LNCAP (cell line): ENCODE measurements at regions not wholly inside any gene's neighbourhood (a gene's known extent, or its start where the extent isn't known, plus 50 kb on each side); places are given as distances from the start of the nearest gene placed in this dataset.

Source experiments
- CTCF ChIP-seq: fragments of 450-650 bp; IDR thresholded peaks from 2 replicates; pipeline ENCODE4 v1.5.1; 2017; ENCODE audit warnings: mild to moderate bottlenecking

DNA sequence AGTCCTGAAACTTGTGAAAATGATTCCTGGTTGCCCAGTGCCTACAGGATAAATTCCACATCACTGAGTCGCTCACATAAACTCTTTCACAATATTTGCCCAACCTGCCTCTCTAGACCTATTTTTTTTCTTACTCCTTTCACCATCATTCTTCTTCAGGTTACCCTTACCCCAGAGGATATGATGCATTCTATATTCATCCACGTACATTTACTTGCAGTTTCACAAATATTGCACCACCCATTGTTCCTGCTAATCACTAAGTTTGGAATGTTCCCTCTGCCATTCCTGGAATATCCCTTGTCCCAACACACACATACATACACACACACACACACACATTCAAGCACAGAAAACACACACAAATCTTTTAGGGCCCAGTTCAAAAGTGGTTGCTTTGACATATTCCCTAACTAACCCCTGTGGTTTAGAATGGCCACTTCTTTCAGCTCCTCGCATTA, 379.5 kb downstream of the ETS1 start:
- no peak for TF ChIP-seq CTCF

DNA sequence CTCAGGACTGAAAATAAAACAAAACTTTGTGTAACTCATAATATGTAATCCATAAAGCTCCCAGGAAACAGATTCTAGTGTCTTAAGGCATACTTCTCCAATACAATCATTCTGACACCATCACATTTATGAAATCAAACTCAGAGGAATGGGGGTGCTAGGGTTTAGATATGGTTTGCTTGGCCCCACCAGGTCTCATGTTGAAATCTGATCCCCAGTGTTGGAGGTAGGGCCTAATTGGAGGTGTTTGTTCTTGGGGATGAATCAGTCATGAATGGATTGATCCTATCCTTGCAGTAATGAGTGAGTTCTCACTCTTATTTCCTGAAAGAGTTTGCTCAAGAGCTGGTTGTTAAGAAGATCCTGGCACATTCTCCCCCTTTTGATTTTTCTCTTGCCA, 380.9 kb downstream of the ETS1 start:
- no peak for TF ChIP-seq CTCF

GRCh38 chr11:128205796-128206195, 381.6 kb downstream of the ETS1 start:
- TF ChIP-seq CTCF = no peak

DNA sequence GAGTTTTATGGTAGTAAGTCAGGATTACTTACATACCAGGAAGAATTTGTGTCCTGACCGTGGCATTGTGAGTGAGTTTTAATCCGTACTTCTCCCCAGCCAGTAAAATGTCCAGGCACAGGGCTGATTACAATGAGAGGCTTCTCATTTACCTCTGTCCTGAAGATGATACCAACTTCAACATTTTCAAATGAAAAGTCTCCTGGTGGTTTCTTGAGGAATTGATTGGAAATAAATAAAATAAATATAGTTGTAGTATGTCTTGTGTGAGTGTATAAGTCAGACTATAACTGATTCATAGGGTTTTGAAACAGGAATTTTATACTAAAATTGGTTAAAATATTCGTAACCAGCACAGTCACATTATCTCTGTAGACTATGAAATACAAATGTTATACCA, 382.5 kb downstream of the ETS1 start:
- TF ChIP-seq CTCF = no peak

- no peak for TF ChIP-seq CTCF
These were observed 385.6 kb downstream of the ETS1 start for GRCh38 chr11:128201801-128202200.

- TF ChIP-seq CTCF = no peak
These were observed 386.3 kb downstream of the ETS1 start for GRCh38 chr11:128201009-128201408.

DNA sequence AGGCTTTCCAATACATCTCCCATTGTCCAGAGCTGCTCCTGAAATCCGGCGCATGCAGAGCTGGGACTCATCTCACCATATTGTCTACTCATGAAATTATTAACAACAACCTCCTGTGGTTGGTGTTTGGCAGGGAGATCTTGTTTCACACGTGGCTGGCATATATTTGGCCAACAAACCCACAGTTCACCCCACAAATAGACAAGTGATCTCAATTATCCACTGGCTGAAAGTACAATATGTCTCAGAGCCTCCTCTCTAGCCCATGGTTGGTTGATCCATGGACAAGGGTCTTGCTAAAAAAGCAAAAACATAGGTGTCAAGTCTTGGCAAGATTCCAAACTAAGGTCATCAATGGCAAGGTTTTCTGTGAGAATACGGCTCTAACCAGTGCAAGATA, 386.9 kb downstream of the ETS1 start:
- TF ChIP-seq CTCF = no peak

DNA sequence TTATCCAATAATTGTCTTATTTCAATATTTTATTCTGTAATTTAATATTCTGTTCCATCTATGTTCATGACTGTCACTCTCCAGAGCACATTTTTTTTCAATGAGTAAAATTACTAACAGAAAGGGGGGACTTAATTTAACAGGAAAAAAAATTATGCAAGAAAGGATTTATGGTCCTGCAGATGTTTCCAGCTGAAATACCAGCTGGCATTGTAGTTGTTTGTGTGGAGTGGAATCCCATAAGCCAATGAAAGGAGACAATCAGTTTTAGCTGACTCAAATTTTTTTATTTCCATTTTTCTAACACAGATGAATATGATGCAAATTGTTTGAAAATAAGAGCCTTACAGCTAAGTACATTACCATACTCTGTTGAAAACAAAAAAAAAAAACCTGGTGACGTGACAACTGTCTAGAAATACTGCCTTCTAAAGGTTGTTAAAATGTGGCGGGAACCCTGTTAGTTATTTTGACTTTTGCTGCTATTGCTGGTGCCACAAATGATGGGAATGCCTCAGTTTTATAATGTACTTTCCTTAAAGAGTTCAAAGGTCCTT, 389.1 kb downstream of the ETS1 start:
- TF ChIP-seq CTCF = no peak
